Ecto neural progenitor cell (in vitro differentiated cells): ENCODE measurements at regions not wholly inside any gene's neighbourhood (a gene's known extent, or its start where the extent isn't known, plus 50 kb on each side); places are given as distances from the start of the nearest gene placed in this dataset.

Experiments
- DNase-seq: peaks from one replicate; pipeline ENCODE4 v3.0.0-alpha.2; 2018; ENCODE audit warnings: low spot score

GRCh38 chr9:94159069-94159939 lies 75.0 kb downstream of the PTPDC1 start:
- no peak for DNase-seq

- peak; percentile 36 for DNase-seq
Observed at GRCh38 chr9:94160594-94161501, 76.6 kb downstream of the PTPDC1 start.

- DNase-seq = peak; percentile 16
Observed at GRCh38 chr9:94161673-94162072, 77.4 kb downstream of the PTPDC1 start.

- DNase-seq = peak; percentile 32
Observed at GRCh38 chr9:94164806-94165549, 80.7 kb downstream of the PTPDC1 start.

GRCh38 chr9:94165592-94166235 lies 81.5 kb downstream of the PTPDC1 start:
- peak; percentile 98 for DNase-seq

- peak; percentile 95 for DNase-seq
Observed at GRCh38 chr9:94166236-94166975, 82.1 kb downstream of the PTPDC1 start.

- DNase-seq = no peak
Observed at GRCh38 chr9:94166976-94167346, 82.7 kb downstream of the PTPDC1 start.

- DNase-seq = no peak
Observed at GRCh38 chr9:94167376-94167890, 83.2 kb downstream of the PTPDC1 start.

- DNase-seq = no peak
Observed at GRCh38 chr9:94168203-94169000, 84.1 kb downstream of the PTPDC1 start.

- DNase-seq = no peak
Observed at GRCh38 chr9:94169968-94170367, 85.7 kb downstream of the PTPDC1 start.

- no peak for DNase-seq
Observed at GRCh38 chr9:94173632-94174031, 85.5 kb upstream of the ZNF169 start.

GRCh38 chr9:94174164-94174563 lies 84.9 kb upstream of the ZNF169 start:
- no peak for DNase-seq

- no peak for DNase-seq
Observed at GRCh38 chr9:94175669-94176068, 83.4 kb upstream of the ZNF169 start.

GRCh38 chr9:94176608-94177007 lies 82.5 kb upstream of the ZNF169 start:
- no peak for DNase-seq

GRCh38 chr9:94178927-94179326 lies 80.2 kb upstream of the ZNF169 start:
- no peak for DNase-seq

GRCh38 chr9:94181408-94182181 lies 77.5 kb upstream of the ZNF169 start:
- no peak for DNase-seq

- DNase-seq = no peak
Observed at GRCh38 chr9:94182532-94182931, 76.6 kb upstream of the ZNF169 start.

- DNase-seq = no peak
Observed at GRCh38 chr9:94183240-94183999, 75.7 kb upstream of the ZNF169 start.
